Activated CD4-positive, CD25-positive, alpha-beta regulatory T cell (primary cell): ENCODE measurements at regions not wholly inside any gene's neighbourhood (a gene's known extent, or its start where the extent isn't known, plus 50 kb on each side); places are given as distances from the start of the nearest gene placed in this dataset.

Experiments
- DNase-seq, 4 experiments: peaks; one replicate each; lab custom pipeline; 2025; lab: John Stamatoyannopoulos, UW

DNA sequence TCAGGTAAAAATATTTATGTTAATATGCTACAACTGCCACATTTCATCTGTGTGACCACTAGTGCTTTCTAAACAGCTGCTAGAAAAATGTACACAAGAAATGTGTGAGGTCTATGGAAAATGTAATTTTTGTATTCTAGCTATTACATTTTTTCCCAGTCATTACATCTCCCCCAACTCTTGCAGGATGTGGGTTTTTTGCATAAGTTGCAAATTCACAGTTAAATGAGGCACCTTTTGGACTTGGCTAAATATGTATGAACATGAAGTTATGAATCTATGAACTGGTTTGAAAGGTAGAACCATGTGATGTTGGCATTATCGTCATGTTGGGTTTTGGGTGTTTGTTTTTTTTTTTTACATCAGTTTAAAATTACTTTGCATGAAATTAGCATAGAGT is 590.4 kb upstream of the WWC1 start:
- DNase-seq, result no peak

DNA sequence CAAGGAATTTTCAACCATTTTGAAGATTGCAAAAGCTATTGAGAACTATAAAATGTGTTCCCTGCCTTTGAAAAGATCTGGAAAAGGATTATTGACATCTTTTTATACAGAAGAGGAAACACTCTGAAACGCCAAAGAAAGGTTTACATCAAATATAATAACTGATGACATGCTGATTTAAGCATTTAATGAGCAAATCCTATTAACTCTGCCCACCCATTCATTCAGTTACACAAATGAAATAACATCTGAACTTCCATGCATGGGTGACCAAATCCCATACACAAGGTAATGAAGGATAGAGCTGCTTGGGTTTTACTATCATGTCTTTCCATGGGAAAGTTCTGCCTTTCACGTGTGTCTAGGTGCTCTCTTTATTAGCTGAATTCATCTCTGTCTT is 589.4 kb upstream of the WWC1 start:
- DNase-seq, result no peak

DNA sequence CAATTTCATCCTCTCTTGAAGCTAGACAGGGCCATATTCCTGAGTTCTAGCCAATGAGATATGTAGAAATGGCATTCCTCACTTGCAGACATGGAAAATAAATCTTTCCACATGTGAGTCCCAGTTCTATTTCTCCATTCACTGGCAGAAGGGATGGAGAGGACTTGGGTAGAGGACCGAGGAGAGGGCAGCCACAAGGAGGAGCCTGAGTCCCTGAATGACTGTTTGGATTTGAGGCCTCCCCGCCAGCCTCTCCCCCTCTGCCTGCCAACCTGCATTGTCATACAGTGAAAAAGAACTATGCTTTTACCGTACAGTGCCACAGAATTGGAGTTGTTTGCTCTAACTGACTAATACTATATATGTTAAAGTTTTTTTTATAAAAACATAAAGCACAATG is 583.0 kb upstream of the WWC1 start:
- no peak for DNase-seq

DNA sequence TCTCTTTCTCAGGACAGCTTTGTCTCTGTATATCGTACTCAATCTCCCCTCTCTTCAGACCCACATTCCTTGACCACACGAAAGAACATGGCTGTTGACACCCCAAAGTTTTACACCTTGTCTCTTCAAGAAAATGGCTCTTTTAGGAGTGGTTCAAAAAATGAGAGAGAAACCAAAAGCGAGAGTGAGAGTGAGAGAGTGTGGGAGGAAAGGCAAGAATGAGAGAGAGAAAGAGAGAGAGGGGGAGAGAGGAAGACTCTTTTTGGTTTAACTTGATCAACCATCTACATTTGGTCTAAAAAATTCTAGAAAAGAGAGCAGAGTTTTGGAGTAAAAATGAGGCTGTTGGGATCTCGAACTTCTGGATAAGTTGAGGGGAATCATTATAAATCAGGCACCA is 581.8 kb upstream of the WWC1 start:
- no peak for DNase-seq

DNA sequence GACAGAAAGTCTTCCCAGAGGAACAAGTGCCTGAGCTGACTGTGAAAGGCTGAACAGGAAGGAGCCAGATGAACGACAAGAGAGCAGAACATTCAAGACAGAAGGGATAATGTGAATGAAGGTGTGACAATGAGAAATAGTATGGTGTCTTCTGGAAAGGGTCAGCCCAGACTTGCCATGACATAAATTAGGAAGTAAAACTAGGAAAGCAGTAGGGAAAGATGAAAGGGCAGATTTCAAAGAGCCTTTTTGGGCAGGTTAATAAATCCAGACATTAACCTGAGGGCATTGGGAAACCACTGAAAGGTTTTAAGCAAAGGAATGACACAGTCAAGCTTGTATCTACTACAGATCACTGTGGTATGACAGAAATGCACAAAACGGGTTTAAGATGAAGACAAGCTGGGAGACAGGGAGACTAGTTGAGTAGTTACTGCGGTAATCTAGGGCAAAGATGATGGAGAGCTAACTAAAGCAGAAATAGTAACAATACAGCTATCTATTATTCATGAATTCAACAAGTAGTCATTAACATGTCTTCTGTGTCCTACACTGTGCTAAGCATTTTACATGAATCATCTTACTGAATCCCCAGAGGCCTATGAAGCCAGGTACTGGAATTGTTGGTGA is 580.9 kb upstream of the WWC1 start:
- no peak for DNase-seq

DNA sequence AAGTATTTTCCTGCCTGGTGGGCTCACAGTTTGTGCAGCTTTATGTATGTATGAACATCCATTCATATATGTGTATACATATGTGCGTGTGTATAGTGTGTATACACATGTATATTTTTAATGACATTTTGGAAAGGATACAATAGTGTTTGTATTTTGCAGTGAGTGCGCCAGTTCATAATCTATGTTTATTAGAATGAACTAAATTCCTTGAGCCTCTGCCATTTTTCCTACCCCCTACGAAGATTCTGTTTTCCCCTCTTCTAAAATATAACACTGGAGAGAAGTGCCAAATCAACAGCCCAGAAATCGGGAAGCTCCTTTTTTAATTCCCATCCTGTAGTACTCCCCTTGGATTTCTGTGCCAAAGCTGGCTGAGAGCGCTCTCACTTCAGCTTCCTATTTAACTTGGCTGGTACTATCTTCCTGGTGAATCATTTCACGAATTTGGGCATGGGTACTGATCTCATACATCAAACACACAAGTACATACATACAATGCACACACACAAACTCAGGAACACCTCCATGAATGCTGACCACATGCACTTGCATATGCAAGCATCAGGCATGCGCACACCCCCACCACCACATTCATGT is 578.4 kb upstream of the WWC1 start:
- no peak for DNase-seq

DNA sequence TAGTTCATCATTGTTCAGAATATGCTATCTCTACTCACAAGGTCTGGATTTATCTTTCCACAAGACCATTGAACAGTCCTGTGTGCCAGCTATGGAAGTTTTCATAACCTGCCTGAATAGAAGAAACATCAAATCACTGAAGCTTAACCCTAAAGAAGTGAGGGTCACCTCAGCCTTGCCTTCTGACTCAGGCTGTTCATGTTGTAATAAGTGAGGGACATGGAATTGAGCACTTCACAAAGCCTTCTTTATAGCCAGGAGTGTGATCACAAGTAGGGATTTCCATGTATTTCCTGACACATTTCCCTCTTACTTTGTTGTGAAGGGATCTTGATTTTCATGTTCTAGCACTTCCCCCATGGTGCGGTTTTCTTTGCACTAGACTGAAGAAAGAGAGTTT is 577.5 kb upstream of the WWC1 start:
- DNase-seq, result no peak

DNA sequence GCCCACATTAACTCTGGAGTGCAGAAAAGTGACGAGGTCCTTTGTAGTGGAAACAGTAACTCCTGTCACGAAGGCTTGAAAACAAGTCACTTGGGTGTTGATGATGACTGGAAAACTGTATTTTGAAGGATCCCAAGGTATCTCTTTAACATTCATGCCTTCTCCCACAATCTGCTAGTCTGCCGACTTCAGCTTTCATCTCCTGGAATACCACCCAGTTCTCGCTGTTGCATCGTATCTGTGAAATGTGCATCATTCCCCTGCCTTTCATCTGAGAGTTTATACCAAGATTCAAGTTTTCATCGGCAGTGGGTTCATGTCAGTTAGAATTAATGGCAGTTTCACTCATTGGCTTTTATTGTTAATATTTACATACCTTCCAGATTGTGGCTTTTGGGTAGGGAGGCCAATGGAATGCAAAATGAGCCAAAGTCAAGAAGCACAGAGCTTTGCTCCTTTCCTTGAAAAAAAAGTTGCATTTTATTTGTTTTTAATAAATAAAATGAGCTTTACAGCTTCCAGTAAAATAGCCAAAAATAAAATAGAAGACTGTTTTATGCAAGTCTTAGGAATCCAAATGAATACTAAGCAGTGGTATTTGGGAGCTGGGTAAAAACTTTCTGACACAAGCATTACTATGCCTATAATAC is 575.2 kb upstream of the WWC1 start:
- DNase-seq, result no peak

DNA sequence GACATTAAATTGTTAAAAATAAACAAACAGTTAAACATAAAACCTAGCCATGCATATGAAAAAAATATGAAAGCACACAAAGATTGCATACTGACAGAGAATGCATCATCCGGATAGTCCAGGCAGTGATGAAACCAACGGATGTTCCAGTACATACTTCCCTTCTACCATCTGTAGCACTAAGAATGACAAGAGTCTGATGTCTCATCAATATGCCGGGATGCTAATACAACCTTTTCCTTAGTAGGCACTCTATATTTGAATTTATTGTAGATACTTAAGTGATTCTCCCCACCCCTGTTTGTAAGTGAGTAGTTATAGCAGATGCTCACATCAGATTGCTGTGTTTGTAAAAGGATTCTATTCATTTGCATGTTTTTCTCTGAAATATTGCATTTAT is 571.2 kb upstream of the WWC1 start:
- DNase-seq, result no peak

DNA sequence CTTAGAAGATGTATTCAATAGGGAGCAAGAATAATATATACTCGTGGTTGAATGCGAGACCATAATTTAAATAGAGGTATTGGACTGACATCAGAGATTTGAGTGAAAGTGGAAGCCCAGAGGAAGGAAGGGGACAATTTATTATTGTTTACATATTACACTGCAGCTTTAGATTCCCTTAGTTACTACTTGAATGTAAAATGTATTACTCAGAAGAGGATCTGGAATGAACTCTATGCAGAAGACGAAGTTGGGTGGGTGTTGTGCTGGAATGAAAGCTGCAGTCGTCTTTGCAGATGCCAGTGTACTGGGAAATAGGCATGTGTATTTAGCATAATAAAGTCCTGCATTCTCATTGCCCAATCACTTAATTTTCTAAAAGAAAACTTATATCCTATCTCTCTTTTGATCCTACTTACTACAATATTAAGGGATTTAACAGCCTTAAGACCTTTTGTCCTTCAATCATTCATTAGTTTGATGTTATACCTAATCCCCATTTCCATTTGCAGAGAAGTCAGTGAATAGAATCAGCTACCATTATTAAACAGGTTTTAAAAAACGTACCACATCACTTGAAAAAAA is 570.7 kb upstream of the WWC1 start:
- no peak for DNase-seq

DNA sequence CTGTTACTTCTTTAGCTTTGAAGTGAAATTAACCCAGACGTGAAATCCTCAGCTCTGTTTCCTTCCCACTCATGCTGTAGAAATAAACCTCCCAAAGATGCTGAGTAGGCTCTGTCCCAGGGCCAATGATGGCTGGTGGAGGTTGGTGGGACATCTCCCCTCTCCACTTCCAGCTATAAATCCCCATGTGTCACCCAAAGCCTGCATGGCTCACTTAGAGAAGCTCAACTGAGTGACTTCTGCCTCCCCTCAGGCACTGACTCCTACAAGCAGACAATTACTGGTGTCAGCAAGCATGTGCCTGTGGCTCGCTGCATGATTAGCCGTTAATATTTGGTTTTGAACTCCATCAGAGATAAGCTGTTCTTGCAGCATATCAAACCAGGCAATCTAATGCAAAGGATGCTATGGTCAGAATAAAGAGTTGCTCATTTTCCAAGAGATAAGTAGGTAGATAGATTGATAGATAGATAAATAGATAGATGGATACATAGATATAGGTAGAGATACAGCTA is 569.5 kb upstream of the WWC1 start:
- DNase-seq, result no peak

DNA sequence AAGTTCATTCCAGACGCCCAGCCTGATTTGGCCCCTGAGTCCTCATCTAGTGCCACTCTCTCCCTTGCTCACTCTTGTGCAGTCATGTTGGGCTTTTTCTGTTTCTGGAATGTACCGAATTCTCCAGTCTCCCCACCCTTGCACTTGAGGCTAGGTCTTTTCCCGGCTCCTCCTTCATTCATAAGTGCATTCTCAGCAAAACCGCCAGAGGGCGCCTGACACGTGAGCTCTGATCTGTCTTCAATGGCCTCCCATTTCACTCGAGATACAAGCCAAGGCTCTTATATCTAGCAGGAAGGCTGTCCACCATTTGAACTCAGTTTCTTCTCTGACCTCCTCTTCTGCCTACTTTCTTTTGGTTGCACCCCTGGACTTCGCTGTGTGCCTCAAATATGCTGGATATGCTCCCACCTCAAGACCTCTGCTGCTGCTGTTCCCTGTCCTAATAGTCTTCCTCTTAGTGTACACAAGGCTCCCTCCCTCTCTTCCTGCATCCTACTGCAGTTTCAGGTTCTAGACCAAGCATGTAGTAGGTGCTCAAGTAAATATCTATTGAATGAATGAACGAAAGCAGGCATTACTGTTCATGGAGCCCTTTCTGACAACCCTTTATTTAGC is 568.1 kb upstream of the WWC1 start:
- DNase-seq, result peak in 3 of 4 experiments; percentile 2 to 14 (median 10)

DNA sequence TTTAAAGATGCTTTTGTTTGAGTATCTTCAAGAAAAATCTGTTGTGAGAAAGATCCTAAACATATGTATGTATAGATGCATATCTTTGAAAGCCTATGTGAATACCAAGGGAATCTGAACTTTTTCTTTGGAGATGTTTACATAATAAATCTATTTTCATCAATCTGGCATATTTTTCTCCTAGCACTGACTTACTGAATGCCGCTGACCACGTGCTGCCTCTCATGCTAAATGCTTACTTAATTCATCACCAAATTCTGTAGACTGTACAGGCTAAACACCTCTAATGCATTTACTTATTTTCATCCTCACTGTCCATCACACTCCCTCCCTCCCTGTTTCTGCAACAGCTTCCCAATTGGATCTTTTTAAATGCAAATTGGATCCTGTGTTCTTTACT is 566.2 kb upstream of the WWC1 start:
- no peak for DNase-seq

DNA sequence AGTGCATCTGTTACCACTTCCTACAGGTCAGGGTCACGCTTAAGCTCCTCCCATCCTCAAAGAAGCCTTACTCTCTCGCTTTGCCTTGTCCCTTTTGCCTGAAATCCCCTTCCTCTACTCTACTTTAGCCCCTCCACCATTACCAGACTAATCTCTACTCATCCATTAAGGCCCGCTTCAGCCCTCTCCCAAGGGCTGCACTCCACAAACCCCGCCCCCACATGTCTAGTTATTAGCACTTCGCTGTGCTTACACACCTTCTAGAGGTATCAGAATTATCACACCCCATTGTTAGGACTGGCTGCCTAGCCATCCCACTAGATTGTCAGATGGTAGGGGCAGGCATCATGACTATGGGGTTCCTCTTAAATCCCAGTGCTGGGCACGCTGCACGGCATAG is 565.7 kb upstream of the WWC1 start:
- no peak for DNase-seq

DNA sequence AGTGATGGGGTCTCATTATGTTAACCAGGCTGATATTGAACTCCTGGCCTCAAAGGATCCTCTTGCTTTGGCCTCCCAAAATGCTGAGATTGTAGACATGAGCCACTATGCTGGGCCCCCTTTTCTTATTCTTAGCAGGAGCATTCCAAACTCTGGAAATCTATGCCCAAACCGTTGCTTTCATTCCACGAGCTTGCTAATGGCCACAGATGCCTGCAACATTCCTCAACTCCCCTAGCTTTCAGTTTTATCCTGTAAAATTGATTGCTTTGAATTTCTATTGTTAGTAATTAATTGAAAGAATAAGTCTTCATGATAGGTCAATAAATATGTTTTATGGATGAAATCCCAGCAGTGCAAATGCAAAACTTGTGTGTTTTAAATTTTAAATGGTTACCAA is 564.8 kb upstream of the WWC1 start:
- DNase-seq, result no peak

DNA sequence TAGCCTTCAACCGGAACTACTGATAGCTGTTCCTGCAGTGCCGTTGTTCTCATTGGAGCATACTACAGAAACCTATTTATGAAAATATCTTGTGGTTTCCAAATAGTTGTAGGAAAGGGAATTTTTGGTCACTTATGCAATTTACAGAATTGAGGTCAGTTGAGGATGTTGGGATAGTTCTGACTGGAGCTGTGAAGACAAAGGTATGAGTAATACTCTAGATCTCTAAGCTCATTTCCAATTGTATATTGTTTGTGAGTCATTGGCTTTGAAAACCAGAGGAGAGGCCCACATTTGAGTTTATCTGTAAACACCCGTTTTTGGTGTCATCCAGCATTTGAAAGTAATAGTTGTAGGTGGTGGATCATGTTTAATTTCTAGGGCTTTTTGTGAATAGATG is 561.3 kb upstream of the WWC1 start:
- no peak for DNase-seq

DNA sequence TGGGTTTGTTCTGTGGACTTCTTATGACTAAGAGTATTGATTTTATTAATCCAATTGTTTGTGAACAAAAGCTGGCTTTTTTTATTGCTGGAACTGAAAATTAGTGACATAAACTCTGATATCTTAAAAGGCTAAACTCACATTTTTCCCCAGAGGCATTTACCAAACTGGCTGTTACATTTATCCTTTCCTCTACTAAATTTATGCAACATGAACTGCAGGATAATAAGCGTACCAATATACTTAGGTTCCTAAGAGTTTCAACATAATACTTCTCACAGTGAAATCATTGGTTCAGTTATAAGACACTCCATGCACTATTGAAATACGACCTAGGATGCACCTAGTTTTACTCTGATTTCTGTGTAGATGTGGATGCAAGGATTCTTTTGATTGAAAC is 560.8 kb upstream of the WWC1 start:
- DNase-seq, result no peak

DNA sequence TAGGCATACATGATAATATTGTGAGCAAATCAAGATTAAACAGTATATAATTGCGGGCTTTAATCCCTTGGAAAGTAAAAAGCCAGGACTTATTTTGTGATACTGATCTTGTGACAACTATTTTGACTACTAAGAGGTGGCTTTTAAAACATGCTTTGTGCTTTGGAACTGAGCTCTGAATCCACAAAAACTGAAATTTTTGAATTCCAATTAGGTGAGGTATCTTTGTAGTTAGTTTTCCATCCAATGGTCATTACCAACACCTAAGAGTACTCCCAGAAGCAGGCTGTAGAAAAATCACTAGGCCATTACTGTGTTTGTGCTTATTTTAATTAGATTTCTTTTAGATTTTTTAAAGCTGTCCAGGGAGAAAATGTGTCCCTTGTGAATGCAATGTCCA is 559.5 kb upstream of the WWC1 start:
- no peak for DNase-seq

DNA sequence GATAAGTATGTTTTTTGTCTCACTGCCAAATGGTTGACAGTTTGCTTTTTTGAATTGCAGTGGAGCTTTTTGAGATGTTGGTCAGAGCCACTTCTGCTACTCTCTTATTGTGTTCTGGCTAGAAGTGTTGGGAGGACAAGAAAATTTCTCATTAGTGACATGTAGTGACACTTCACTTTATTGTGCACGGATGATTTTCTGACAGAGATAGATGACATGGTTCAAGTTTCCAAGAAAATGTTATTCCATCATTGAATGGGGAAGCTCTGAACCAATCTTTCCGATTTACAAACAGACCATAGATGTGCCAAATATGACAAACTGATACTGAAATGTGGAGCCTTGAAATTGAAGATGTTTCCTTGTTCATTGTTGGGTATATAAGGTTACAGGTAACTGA is 558.9 kb upstream of the WWC1 start:
- DNase-seq, result no peak

DNA sequence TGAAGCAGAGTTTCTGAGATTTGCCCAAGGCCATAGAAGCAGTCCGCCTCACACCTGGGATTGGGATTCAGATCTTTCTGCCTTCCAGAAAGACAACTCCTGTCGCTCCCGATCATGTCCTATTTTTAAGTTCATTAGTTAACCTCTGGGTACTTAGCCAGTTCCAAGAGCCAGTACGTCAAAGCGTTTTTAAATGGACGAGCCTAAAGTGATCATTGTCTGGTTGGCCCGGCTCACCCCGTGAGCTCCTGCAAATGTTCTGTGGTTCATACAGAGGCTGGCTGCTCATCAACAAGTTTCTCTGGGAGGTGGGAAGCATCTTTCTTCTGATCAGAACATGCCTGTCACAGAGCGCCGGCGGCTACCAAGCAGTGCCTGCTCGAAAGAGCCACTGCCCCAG is 554.5 kb upstream of the WWC1 start:
- no peak for DNase-seq

DNA sequence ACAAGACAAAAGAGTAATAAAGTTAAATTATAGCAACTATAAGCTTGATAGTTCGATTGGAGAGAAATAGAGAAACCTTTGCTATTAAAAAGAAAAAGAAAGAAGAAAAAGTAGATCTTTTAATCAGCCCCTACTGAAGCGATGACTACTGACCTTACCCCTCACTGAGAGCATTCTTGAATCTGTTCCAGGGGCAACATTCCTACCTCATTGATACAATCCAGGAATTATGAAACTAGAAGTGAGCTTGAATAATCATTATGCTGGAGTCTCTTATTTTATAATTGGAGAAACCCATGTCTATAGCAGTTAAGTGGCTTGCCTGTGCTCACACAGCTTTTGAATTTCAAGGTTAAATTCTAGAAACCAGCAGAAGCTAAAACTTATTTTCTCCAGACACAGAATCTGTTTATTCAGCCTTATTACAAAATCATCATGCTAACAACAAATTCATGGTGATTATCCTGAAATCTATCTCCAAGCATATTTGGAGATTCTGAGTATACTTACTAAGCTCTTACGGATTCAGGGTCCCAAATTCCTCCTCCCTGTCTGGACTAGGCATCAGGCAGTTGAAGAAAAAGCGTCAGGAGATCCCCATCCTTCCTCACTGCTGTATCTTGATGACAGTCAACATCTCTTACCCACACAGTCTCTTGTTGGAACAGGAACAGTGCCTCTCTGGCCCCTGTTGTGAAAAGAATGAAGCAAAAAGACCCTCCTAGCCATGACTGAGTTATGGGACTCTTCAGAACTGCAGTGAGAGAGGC is 547.6 kb upstream of the WWC1 start:
- no peak for DNase-seq

DNA sequence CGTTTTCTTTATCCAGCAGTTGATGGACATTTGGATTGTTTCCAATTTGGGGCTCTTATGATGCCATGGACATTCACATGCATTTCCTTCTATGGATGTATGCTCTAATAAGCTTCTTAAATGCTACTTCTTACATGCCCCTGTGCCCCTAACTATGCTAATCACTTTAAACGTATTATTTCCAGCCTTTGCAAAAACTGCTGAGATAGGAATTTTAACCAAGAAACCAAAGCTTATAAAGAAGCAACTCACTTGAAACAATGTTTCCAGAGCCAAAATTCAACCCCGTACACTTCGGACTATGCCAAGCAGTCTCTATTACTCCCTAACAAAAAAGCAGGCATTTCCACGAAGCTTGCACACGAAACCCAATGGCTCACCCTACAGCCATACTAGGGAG is 545.6 kb upstream of the WWC1 start:
- DNase-seq, result no peak
